HG03159 (cell line): ENCODE measurements at regions not wholly inside any gene's neighbourhood (a gene's known extent, or its start where the extent isn't known, plus 50 kb on each side); places are given as distances from the start of the nearest gene placed in this dataset.
"Not testable (repeated sequence)": the region's sequence is repeated elsewhere in the genome, so short reads cannot be mapped to it uniquely, and the experiment has no call there.

Experiments used
- ATAC-seq: cut with Tn5 transposase; IDR thresholded peaks from one replicate; pipeline ENCODE4 v1.9.1; 2021; ENCODE audit warnings: mild to moderate bottlenecking, moderate library complexity; ENCODE audit not compliant: unreplicated experiment

DNA sequence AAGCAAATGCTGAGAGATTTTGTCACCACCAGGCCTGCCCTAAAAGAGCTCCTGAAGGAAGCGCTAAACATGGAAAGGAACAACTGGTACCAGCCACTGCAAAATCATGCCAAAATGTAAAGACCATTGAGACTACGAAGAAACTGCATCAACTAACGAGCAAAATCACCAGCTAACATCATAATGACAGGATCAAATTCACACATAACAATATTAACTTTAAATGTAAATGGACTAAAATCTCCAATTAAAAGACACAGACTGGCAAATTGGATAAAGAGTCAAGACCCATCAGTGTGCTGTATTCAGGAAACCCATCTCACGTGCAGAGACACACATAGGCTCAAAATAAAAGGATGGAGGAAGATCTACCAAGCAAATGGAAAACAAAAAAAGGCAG lies 702.7 kb upstream of the INTU start:
- ATAC-seq: not testable (repeated sequence)

DNA sequence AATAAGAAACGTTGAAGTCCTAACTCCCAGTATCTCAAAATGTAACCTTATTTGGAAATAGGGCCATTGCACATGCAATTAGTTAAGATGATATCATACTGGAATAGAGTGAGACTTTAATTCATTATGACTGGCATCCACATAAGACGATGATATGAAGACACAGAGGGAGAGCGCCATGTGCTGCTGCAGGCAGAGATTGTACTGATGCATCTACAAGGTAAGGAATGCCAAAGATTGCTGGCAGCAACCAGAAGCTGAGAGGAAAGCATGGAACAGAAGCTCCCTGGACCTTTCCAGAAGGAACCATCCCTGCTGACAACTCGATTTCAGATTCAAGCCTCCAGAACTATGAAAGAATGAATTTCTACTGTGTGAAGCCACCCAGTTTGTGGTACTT lies 697.0 kb upstream of the INTU start:
- ATAC-seq: no peak

DNA sequence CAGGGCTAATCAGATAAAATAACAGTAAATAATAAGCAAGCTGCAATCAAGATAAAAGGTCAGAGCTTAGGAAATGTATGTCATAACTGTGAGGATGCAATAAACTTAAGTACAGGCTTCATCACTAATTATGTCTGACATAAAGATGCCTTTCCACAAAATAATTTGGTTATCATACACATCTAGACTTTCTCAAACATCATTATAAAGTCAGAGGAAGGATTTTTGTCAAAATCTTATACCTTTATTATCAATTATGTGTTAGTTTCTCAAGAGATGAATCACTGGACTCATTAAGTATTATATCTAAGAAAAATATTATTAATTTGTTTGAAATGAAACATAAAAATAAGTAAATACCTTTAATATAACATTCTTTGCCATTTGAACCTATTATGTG lies 695.4 kb upstream of the INTU start:
- ATAC-seq: no peak

DNA sequence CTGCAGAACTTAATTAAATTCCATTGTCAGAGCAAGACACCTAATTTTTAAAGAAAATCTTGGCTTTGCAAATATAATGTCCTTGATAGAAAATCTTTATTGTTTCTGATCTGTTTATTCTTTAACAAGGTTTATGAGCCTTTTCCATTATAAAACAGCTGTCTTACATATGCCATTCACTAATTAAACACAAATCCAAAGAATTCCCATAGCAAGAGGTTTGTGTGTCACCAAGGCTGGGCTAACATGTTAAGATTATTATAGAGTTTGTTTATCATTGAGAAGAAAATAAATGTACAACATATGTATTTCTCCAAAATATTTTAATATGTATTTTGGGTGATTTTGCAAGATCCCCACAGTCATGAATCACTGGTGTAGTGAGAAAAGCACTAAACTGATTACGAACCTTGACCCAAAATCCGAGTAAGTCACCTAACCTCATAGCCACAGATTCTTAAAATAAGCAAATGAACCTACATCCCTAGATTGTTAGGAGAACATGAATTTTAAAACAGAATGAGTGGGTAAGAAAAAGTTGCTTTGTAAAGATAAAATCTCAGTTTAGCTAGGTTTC lies 694.8 kb upstream of the INTU start:
- no peak for ATAC-seq

DNA sequence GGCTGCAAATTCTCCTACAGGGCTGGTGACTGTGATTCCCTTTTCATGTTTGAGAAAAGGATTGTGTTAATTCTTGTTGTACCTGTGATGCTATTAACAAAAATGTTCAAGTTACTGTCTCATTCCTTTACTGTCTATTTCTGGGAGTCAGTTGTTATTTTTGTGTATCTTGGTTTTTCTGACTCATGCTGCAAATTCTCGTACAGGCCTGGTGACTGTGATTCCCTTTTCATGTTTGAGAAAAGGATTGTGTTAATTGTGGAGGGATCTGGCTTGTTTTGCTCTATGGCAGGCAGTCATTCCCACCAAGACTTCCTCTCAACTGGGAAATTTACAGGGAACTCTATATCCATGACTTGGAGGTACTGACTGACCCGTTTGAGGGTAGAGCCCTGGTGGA lies 693.4 kb upstream of the INTU start:
- no peak for ATAC-seq

DNA sequence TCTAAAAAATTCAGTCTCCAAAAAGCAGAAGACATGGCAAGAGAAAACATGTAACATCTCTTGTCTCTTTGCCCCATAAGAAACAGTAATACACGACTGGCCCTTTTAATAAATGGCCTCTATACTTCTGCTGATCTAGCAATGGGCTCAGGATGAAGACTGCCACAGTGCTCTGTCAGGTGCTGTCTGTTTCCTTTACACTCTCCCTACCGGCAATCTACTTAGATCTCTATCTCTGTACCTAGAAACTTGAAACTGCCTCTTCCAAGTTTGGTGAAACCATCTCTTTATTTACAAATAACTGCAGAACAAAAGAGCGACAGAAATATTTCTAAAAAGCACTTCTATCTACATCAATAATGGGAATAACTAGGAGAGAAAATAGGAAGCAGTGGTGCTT lies 685.2 kb upstream of the INTU start:
- ATAC-seq: no peak

DNA sequence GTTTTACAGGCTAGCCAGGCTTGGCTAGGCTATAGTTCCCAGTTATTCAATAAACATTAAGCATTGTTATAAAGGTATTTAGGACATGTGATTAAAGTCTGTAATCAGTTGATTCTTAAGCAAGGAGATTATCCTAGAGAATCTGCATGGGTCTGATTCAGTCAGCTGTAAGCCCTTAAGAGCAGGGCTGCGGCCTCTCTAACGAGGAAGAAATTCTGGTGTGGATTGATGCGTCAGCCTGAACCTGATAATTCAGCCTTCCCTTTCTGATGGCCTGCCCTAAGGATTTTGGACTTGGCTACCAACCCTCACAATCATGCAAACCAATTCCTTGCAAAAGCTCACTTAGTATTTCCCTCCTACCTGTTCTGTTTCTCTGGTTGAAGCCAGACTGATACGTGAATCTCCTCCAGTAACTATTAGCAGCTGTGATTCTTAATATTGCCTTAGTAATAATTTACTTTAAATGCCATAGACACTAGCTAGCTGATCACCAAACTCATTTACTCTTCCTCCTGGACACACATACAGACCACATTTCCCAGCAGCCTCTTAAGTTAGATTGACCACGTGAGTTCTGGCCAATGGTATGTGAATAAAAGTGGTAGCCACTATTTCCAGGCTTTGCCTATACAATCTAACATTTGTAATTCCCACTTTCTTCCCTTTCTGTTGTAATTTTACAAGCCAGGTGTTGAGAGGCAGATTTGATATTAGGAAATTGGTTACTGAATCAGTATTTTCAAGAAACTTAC lies 678.0 kb upstream of the INTU start:
- ATAC-seq: no peak

DNA sequence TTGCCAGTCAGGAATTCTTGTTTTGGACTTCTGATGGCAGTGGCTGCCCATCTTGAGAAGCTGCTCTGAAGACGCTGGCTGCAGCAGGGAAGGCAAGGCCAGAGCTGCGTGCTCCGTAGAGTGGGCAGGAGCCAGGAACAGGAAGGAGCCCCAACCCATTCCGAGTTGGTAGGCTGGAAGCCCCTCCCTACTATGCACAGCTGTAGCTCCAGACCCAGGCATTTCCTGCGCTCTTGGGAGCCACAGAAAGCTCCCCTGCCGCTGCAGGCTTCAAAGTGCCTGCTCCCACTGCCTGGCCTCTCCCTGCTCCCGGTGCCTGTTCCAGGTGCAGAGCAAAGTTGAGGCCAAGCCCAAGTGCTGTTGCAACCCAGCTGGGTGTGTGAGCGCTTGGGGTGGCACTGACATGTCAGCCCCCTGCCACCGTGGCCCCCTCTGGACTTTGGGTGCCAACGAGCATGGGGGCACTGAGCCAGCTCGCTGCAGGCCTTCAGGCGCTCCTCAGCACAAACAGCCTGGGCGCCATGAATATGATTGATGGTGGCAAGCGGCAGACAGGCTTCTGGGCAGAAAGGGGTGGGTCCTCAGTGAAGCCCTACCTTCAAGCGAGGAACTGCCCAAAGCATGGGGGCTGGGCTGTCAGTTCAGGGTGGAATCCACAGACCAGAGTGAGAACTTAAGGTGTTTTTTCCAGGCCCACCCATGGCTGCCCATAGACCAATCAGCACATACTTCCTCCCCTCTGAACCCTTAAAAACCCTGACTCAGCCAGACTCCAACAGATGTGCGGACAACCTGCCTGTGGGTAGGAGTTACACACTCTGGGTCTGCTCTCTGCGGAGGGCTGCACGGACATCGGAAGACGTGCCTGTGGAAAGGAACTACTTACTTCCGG lies 677.2 kb upstream of the INTU start:
- ATAC-seq: no peak

DNA sequence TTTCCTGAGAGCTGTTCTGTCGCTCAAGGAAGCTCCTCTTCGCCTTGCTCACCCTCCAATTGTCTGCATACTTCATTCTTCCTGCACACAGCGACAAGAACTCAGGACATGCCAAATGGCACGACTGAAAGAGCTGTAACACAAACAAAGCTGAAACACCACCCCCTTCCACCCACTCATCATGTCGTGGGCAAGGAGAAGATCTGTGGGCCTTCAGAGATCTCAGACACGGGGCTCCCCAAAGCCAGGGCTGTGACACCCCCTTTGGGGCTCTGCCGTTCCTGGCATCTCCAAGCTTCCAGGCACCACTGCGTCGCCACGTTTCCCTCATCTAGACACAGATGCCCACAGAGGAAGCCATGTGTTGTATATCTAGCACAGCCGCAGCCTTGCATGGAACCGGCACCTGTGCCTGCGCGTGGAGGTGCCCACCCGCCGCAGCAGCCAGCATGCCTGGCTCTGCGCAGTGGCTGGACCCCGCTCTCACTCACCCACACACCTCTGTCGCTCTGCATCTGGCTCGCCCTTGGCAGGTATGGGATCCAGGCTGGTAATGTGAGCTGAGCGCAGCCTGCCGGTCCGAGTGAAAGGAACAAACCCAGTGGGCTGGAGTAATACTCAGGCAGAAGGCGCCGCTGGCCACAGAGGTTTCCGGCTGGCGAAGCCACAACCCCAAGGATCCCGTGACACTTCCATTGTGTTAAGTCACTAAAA lies 676.4 kb upstream of the INTU start:
- no peak for ATAC-seq

DNA sequence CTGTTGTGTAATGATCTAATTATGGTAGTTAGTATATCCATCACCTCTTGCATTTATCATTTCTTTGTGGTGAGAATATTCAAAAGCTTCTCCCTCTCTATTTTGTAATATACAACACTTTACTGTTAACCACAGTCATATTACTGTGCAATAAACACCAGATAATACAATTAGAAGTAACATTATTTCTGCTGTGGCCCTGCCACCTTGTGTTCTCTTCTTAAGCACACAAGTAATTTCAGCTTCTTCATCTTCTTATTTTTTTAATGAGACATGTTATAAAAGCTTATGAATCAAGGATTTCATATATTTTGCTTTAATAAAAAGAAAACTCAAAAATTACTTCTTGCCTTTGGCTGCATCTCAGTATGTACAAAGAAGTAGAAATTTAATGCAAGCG lies 675.2 kb upstream of the INTU start:
- ATAC-seq: no peak

DNA sequence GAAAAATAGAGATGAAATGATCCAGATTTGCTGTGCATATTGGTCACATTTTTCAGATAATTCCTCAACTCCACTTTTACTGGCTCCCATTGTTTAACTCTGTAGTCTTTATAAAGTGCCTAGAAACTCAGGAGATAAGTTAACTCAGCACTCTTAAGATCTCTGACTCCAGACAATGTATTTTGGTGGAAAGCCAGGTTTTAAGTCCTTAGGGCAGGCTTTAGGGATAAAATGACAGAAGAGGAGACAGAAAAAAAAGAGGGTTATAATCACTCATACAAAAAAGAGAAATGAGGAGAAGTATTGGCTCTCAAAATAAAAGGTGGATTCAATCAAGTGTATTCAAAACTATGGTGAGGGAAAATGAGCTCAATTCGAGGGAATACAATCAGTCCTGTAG lies 674.8 kb upstream of the INTU start:
- no peak for ATAC-seq

DNA sequence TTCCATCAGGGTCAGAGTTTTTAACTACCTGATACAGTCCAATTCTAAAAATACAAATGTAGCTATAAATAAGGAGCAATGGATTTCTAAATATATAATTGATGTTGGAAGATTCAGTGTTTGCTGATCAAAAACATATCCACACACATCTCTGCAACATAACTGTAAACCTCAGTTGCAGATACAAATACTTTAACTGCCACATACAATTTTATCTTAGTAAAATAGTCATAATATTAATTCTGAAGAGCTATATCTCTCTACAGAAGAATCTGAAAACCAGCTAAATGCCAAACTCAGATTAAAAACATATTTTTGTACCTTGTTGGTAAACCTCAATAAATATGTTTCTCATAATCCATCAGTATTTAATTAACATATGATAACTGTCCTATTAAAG lies 674.3 kb upstream of the INTU start:
- no peak for ATAC-seq

DNA sequence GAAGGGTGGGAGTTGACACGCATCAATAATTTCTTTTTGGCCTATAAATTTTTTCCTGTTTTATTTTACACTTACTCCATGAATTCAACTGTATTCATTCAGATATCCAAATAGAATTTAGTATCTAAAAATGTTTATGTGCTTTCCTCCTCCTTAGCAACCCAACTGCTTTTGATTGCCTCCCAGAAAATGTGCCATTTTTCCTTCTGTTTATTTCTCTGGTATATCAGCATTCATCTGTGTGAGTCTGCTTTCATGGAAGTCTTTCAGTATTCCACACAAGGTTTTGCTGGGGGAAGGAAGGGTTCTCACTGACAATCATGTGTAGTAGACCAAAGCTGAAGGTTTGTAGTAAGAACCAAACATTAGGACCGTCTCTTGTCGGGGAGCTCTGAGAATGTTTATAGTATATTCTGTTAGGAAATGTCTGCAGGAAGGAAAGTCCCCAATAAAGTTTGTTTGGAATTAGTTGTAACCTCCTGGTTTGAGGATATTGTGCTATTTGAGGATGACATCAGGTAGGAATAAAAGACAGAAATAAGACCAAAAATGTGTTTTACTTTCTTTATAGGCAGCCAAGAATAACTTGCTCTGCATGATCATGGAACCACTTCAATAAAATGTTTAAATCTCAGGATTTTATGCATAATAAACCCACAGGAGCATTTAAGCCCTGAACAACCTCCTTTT lies 673.6 kb upstream of the INTU start:
- ATAC-seq: no peak

DNA sequence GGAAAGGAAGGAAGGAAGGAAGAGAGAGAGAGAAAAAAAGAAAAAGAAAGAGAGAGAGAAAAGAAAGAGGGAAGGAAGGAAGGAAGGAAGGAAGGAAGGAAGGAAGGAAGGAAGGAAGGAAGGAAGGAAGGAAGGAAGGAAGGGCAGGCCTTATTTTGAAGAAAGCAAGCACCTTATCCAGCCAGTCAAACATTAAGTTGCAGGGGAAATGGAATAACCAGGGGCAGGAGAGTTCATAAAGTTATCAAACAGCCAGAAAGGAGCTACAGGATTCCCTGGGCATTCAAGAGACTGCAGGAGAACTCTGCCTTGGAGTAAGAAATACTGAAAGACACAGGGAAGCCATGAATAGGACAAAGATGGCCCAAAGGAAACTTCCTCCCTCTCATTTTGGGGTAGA lies 672.0 kb upstream of the INTU start:
- no peak for ATAC-seq

DNA sequence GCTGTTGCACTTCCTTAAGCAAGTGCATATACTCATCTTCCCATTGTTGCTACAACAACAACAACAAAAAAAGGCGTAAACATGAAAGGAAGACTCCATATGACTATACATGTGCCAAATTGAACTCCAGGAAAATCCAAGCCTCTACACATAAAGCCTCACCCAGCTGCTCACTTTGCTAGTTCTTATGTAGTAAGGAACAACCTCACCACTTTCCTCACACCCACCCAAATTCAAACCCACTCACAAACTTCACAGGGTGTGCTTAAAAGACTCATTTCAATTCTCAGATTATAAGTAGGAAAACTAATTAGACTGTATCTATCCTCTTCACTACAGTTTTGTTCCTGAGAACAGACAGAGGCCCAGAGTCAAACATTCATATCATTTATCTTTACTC lies 671.1 kb upstream of the INTU start:
- no peak for ATAC-seq

DNA sequence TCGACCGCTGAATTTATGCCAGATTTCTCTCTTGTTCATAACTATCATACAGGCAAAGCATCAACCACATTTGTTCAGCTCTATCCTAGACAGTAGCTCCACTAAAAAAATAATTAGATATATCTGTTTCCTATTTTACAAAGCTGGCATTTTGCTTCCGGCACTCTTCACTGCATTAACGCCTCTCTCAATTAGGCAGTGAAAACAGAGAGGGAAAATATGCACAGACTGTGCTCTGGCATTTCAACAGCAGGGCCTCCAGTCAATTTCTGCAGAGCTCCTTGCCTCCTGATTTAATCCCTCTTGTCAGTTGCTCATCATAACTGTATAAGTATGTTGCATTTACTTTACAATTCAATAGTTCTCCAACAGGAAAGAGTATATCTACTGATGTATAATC lies 666.9 kb upstream of the INTU start:
- no peak for ATAC-seq

DNA sequence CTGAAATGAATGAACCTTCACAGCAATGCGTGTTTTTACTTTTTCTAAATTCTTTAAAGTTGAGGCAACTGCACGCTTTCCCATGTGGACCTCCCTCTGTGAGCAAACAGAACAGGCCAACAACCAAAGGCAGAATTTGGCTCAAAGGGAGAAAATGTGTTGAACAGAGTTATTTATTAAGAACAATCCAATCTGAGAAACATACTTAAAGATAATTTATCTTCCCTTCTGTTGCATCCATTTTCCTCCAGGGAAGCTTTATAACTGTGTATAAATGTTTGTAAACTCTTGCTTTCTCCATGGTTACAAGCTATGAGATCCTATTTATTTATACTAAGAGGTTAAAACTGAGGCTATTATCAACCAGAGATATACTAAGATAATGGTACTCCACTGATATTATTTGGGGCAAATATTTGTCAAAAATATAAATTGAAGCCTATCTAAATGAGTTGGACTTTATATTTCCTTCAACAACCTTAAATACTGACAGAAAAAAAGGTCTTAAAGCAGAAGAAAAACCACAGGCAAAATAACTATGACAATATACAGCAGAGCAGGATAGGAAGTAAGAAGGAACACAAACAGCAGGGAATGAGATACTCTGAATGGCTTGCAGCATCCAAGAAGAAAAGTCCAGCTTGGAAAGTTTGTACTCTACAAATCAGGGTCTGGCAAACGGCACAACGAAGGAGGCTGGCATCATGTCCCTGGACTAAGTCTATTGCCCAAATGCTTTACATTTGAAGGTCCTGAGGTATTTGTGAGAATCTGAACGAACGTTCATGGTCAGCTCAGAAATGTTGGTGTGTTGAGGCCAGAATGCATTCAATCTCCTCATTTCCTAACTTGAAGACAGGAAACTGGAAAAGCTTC lies 663.2 kb upstream of the INTU start:
- no peak for ATAC-seq

DNA sequence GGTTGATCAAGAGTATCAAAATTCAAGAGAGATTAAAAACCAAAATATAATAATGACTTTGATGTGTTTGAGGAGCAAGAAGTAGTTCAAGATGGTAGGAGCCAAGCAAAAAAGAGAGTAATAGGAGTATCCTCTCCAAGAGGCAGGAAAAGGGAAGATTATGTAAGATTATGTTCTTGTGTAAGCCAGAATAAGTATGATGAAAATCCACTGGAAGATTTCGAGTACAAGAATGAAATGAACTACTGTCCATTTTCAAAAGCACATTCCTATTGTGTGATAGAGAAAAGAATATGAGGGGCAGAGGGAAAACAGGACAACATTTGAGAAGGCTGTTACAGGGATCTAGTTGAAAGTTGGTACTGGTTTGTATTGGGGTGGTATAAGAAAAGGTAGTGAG lies 659.6 kb upstream of the INTU start:
- ATAC-seq: no peak

DNA sequence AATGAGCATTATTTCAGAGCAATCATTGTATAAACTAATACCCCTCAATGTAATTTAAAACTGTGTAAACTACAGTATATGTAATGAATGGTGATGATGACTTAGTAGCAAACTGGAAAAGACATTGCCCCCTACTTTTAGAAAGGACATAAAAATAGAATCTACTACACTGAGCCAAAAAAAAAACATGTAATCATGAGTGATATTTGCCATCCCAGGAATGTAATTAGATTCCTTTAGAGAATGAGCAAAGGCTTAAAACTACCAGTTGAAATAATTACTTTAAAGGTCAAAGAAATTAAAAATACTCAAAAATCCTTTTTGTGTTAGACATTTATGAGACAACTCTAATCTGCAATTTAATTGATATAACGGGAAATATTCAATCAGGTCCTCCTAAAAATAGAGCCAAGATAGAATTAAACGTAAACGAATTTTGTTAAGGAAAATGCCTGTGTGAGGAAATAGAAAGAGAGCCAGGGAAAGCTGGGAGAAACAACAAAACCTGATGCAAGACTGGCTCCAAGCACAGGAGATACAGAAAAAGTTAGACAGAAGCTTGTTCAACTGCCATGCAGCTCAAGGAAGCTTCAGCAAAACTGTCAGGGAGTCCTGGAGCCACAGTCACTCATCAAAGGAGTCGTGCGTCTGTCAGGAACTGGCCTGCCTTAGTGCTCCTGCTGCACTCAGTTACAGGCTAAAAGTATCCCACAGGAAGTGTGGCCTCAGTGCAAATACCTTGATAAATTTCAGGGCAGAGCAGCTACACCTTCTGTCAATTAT lies 655.7 kb upstream of the INTU start:
- ATAC-seq: no peak
